ENCODE measurements at regions not wholly inside any gene's neighbourhood (a gene's known extent, or its start where the extent isn't known, plus 50 kb on each side); places are given as distances from the start of the nearest gene placed in this dataset.

DNA sequence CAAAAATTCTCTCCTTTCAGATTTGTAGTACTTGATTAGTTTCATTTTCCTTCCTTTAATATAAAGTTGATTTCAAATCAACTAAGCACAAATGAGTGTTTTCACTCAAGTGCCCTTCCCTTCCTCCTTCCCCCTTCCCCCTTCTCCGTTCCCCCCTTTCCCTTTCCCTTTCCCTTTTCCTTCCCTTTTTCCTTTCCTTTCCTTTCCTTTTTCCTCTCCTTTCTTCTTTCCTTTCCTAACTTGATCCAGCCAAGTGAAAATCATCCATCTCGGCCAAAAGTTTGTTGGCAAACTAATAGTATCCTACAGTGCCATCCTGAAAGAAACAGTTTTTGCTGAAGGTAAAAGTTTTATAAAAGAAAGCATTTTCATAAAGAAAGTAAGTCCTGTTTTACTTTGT lies 85.3 kb upstream of the CD180 start:
- intact Hi-C loops (cut with DNase I), result no loop called here
- TF ChIP-seq, protein P1, sequence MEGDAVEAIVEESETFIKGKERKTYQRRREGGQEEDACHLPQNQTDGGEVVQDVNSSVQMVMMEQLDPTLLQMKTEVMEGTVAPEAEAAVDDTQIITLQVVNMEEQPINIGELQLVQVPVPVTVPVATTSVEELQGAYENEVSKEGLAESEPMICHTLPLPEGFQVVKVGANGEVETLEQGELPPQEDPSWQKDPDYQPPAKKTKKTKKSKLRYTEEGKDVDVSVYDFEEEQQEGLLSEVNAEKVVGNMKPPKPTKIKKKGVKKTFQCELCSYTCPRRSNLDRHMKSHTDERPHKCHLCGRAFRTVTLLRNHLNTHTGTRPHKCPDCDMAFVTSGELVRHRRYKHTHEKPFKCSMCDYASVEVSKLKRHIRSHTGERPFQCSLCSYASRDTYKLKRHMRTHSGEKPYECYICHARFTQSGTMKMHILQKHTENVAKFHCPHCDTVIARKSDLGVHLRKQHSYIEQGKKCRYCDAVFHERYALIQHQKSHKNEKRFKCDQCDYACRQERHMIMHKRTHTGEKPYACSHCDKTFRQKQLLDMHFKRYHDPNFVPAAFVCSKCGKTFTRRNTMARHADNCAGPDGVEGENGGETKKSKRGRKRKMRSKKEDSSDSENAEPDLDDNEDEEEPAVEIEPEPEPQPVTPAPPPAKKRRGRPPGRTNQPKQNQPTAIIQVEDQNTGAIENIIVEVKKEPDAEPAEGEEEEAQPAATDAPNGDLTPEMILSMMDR (IDR thresholded peaks at IDR 0.05), result no peak
- TF ChIP-seq POLR2AphosphoS5 (IDR thresholded peaks at IDR 0.05; ENCODE audit: insufficient read depth in 1 of 2, low read depth in 1 of 2), result no peak
- no peak for TF ChIP-seq POLR2A (IDR thresholded peaks at IDR 0.05)
- Histone ChIP-seq H3K4me1 (no peaks in the 10 kb centered on the region), H3K9me3 (no peaks in the 10 kb centered on the region), H3K36me3 (no peaks in the 10 kb centered on the region), H3K4me3 (no peak overlapping the region), H3K27ac (no peak overlapping the region), H3K27me3 (no peaks in the 10 kb centered on the region)
- no peak for DNase-seq (ENCODE audit: extremely low spot score in 2 of 2)

DNA sequence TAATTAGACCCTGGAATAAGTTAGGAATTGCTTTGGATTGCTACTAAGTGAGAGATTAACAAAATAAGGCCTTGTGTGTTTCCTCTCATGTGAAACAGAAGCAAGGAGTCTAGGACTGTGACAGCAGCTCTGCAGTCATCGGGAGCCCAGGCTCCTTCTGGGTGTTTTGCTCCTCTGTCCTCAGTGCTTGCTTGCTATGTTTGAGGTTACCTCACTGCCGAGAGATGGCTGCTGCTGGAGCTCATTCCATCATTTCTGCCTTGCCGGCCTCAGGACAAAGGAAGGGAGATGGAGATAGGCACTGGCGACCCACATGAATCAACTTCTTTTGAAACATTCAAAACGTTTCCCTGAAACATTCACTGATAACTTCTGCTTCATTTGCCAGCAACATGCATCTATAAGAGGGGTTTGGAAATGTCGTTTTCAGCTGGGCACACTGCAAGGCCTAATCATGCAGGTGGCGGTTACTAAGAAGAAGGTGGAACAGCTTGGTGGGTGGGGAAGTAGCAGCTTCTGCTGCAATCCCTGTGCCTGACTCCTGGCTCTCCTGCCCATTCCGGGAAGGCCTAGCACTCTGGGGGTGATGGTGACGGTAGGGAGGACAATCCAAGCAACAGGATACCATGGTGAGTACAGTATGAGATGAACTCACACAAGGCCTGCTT lies 77.2 kb upstream of the CD180 start:
- no peaks in the 10 kb centered on the region for H3K9me3 ChIP-seq
- H3K27ac ChIP-seq, result no peak overlapping the region
- no peak overlapping the region for H3K4me3 ChIP-seq
- peaks cover 29% of the 10 kb centered on the region for H3K4me1 ChIP-seq
- TF ChIP-seq, protein P1 (IDR thresholded peaks at IDR 0.05), result no peak
- TF ChIP-seq POLR2AphosphoS5 (IDR thresholded peaks at IDR 0.05; ENCODE audit: insufficient read depth in 1 of 2, low read depth in 1 of 2) (no peak), POLR2A (IDR thresholded peaks at IDR 0.05) (no peak)
- no peaks in the 10 kb centered on the region for H3K36me3 ChIP-seq
- H3K27me3 ChIP-seq, result no peaks in the 10 kb centered on the region
- DNase-seq (ENCODE audit: extremely low spot score in 2 of 2), result no peak
- intact Hi-C loops (cut with DNase I), result no loop called here

DNA sequence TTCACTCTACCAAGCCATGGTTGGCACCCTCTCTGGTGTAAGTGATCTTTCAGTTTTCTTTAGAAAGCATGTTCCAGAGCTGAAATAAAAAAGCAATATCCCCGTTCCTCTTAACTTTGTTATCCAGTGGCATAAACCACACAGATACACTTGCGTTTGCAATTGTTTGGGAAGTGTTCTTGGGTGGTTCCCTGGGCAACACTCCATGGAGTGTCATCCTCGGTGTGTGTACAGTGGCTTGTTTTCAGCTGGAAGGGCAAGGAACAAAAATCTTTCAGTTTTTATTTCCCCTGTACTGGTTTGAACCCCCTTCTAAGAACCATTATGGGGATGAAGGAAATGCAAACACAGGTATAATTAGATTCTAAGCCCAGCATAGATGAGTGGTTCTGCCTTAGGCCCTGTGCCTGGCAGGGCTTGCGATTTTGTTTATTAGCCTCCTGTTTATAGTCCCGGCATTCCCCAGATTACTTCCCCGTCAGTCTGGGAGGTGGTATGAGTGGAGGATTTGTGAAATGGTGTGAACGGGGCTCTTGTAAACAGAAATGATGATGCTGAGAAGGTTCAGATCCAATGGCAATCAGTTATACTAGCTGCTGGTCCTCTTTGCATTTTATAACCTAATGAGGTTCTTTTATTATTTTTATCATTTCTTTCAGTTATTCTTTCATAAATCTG lies 76.0 kb upstream of the CD180 start:
- peaks cover 39% of the 10 kb centered on the region for H3K4me1 ChIP-seq
- DNase-seq (ENCODE audit: extremely low spot score in 2 of 2), result no peak
- peak overlapping the region; percentile 28 for H3K27ac ChIP-seq
- H3K9me3 ChIP-seq, result no peaks in the 10 kb centered on the region
- TF ChIP-seq POLR2AphosphoS5 (IDR thresholded peaks at IDR 0.05; ENCODE audit: insufficient read depth in 1 of 2, low read depth in 1 of 2) (no peak), POLR2A (IDR thresholded peaks at IDR 0.05) (no peak)
- TF ChIP-seq, protein P1 (IDR thresholded peaks at IDR 0.05), result no peak
- H3K4me3 ChIP-seq, result no peak overlapping the region
- H3K36me3 ChIP-seq, result no peaks in the 10 kb centered on the region
- intact Hi-C loops (cut with DNase I), result no loop called here
- no peaks in the 10 kb centered on the region for H3K27me3 ChIP-seq

DNA sequence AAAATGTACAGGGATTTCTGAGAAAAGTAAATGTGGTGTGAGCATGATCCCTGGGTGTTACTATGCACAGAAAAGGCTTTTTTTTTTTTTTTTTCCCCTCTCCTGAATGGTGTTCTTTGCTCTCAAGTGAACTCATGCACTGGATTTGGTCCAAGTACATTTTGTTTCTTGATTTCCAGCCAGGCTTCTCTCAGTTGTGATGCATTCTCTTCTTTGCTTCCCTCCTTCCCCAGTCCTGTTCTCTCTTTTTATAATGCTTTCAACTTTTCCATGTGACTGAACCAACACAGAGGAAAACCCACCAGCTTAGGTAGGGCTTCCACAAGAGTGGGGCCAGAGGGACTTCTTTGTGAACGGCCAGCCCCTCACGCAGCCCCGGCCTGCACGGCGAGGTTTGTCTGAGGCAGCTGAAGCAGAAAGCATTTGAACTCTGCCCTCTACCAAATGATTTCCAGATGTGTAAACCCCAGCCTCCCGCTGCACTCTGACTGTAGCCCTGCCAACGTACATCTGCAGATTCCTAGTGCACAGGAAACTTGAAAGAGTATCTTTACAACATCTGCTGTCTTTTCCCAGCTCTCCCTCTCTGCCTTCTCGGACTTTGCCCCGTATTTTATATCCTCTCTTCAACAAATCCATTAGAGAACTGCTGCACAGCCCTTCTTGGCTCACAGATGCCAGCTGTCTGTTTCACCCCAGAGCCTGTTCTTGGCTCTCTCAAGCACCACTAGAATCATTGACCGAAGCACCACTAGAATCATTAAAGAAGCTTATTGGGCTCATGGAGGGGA lies 71.8 kb upstream of the CD180 start:
- H3K27me3 ChIP-seq, result no peaks in the 10 kb centered on the region
- peaks cover 59% of the 10 kb centered on the region for H3K4me1 ChIP-seq
- H3K36me3 ChIP-seq, result no peaks in the 10 kb centered on the region
- intact Hi-C loops (cut with DNase I), result no loop called here
- peak overlapping the region; percentile 88 for H3K27ac ChIP-seq
- H3K4me3 ChIP-seq, result no peak overlapping the region
- no peak for TF ChIP-seq POLR2A (IDR thresholded peaks at IDR 0.05)
- TF ChIP-seq, protein P1 (IDR thresholded peaks at IDR 0.05), result no peak
- TF ChIP-seq POLR2AphosphoS5 (IDR thresholded peaks at IDR 0.05; ENCODE audit: insufficient read depth in 1 of 2, low read depth in 1 of 2), result peak; percentile 80 to 93
- peak in 1 of 2 donors; percentile 96 for DNase-seq (ENCODE audit: extremely low spot score in 2 of 2)
- no peaks in the 10 kb centered on the region for H3K9me3 ChIP-seq

Measured in vagina (tissue), 2 donors.